ENCODE measurements at regions not wholly inside any gene's neighbourhood (a gene's known extent, or its start where the extent isn't known, plus 50 kb on each side); places are given as distances from the start of the nearest gene placed in this dataset.

DNA sequence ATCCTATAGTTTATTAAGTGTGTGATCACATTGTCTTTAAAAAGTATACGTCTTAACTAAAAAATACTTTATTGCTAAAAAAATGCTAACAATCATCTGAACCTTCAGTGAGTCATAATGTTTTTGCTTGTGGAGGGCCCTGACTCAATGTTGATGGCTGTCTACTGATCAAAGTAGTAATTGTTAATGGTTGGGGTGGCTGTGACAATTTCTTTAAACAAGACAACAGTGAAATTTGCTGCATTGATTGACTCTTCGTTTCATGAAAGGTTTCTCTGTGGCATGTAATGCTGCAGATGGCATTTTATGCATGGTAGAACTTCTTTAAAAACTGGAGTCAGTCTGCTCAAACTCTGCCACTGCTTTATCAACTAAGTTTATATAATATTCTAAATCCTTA lies 101.4 kb upstream of the IL15 start:
- TF ChIP-seq SREBF1 (IDR thresholded peaks at IDR 0.05; ENCODE audit: borderline replicate concordance, low read depth, low read length) (no peak), KDM1A (IDR thresholded peaks at IDR 0.05) (no peak), TAF7 (tag; IDR thresholded peaks at IDR 0.05) (no peak), ARNT (IDR thresholded peaks at IDR 0.05) (no peak), ZNF551 (CRISPR knock-in tag; IDR thresholded peaks at IDR 0.05) (no peak)
